Adrenal gland (tissue), 5 donors: ENCODE measurements at regions not wholly inside any gene's neighbourhood (a gene's known extent, or its start where the extent isn't known, plus 50 kb on each side); places are given as distances from the start of the nearest gene placed in this dataset.

Source experiments
- CTCF ChIP-seq, 6 experiments: fragments of 450-650 bp in 4 of 6; fragments of 200-600 bp in 2 of 6; sonication (generic) in 1 of 6; IDR thresholded peaks; 1 replicate in 5 of 6; 2 replicates in 1 of 6; pipeline versions ENCODE4 v1.5.1 to v1.8.0; 2016 to 2021; ENCODE audit warnings: antibody characterized with exemption in 6 of 6, mild to moderate bottlenecking in 2 of 6, moderate library complexity in 1 of 6
- POLR2A ChIP-seq, 2 donors: fragments of 450-650 bp; IDR thresholded peaks; one replicate each; pipeline ENCODE4 v1.6.1; 2017; ENCODE audit warnings: antibody characterized with exemption in 2 of 2, mild to moderate bottlenecking in 2 of 2, moderate library complexity in 1 of 2
- donor health status: DM: no; HTN: no; CAD: no.

GRCh38 chr11:70872299-70872698 is 380.1 kb downstream of the SHANK2 start:
- TF ChIP-seq POLR2A (IDR thresholded peaks at IDR 0.05) (no peak), CTCF (IDR thresholded peaks at IDR 0.05) (no peak)
